ENCODE measurements at regions not wholly inside any gene's neighbourhood (a gene's known extent, or its start where the extent isn't known, plus 50 kb on each side); places are given as distances from the start of the nearest gene placed in this dataset.

GRCh38 chr7:51929818-51930217, 613.2 kb upstream of the COBL start:
- Histone ChIP-seq H2BK5ac (ENCODE audit: low read depth, low read length) (no peak overlapping the region), H3K79me2 (ENCODE audit: control insufficient read depth in 1 of 2, insufficient read depth in 2 of 2, low read length in 2 of 2) (no peaks in the 10 kb centered on the region), H3K27me3 (replicated peaks in 1 of 4; ENCODE audit: control insufficient read depth in 3 of 4, extremely low read depth in 1 of 4, insufficient read depth in 3 of 4, low read length in 3 of 4) (no peaks in the 10 kb centered on the region), H2BK20ac (ENCODE audit: low read length) (no peak overlapping the region), H4K20me1 (replicated peaks in 1 of 2; ENCODE audit: control insufficient read depth in 1 of 2, insufficient read depth in 2 of 2, low read length in 2 of 2) (no peaks in the 10 kb centered on the region), H3K56ac (replicated peaks; ENCODE audit: insufficient read length, low read depth, low read length) (no peak overlapping the region), H2BK15ac (ENCODE audit: low read length) (no peak overlapping the region), H3K4me3 (ENCODE audit: extremely low read depth in 1 of 4, insufficient read depth in 2 of 4, low read depth in 3 of 4, low read length in 4 of 4) (no peak overlapping the region), H3K23me2 (ENCODE audit: low read depth, low read length) (no peaks in the 10 kb centered on the region), H3K79me1 (ENCODE audit: low read depth, low read length) (no peaks in the 10 kb centered on the region), H2BK12ac (ENCODE audit: low read depth, low read length) (no peak overlapping the region), H3K9ac (replicated peaks in 1 of 4; ENCODE audit: extremely low read depth in 1 of 4, low read depth in 3 of 4, low read length in 3 of 4) (no peak overlapping the region), H3K27ac (ENCODE audit: low read depth, low read length) (no peak overlapping the region), H3K4me2 (ENCODE audit: insufficient read depth in 1 of 2, low read depth in 2 of 2, low read length in 2 of 2) (no peak overlapping the region), H3K36me3 (ENCODE audit: control insufficient read depth in 2 of 4, insufficient read depth in 4 of 4, low read length in 3 of 4) (no peaks in the 10 kb centered on the region), H4K91ac (replicated peaks; ENCODE audit: insufficient read length, low read length) (no peak overlapping the region), H3K4me1 (replicated peaks in 1 of 4; ENCODE audit: control insufficient read depth in 3 of 4, insufficient read depth in 4 of 4, low read length in 3 of 4) (no peaks in the 10 kb centered on the region), H2BK120ac (replicated peaks; ENCODE audit: low read depth, low read length) (no peak overlapping the region), H3K18ac (ENCODE audit: extremely low read depth, low read length) (no peak overlapping the region), H3K23ac (ENCODE audit: insufficient read length) (no peak overlapping the region), H3K9me3 (ENCODE audit: insufficient read depth in 2 of 2, low read depth in 1 of 2, low read length in 1 of 2) (no peaks in the 10 kb centered on the region), H4K5ac (ENCODE audit: insufficient read length, low read depth, low read length) (no peak overlapping the region), H3K4ac (replicated peaks; ENCODE audit: insufficient read length, low read depth, low read length) (no peak overlapping the region), H2AK5ac (ENCODE audit: low read depth, low read length) (no peak overlapping the region), H3K14ac (ENCODE audit: insufficient read length) (no peak overlapping the region), H2AFZ (ENCODE audit: low read length) (no peak overlapping the region), H4K8ac (ENCODE audit: extremely low read depth, insufficient read depth, low read length) (no peak overlapping the region)
- ChIA-PET POLR2A (ENCODE audit: partially characterized antibody) (no interaction called here), CTCF (ENCODE audit: partially characterized antibody) (no interaction called here)
- 47% methylated on average over 2 of the region's 2 CpGs; no CpG with 5 or more reads in 1 of the 2 experiments for WGBS, 2 experiments (ENCODE audit: extremely low coverage in 1 of 2, insufficient coverage in 1 of 2, insufficient read length in 1 of 2, insufficient replicate concordance in 2 of 2, low coverage in 1 of 2, low lambda C conversion rate in 2 of 2, missing lambda C conversion rate in 1 of 2)
- FAIRE-seq (no peak), DNase-seq (ENCODE audit: low read depth in 1 of 2, low spot score in 2 of 2) (no peak)
- TF ChIP-seq SP4 (IDR thresholded peaks at IDR 0.05; ENCODE audit: low read length) = no peak
- TF ChIP-seq SIX5 (IDR thresholded peaks at IDR 0.05; ENCODE audit: low read depth, low read length) = no peak
- no peak for TF ChIP-seq BACH1 (IDR thresholded peaks at IDR 0.05; ENCODE audit: low read length)
- no peak for TF ChIP-seq ASH2L (IDR thresholded peaks at IDR 0.05; ENCODE audit: low read length)
- no peak for TF ChIP-seq SRF (IDR thresholded peaks at IDR 0.05; ENCODE audit: low read depth, low read length)
- TF ChIP-seq ZNF274 (IDR thresholded peaks at IDR 0.05; ENCODE audit: borderline replicate concordance, extremely low read depth, low read length) = no peak

Measured in H1 (cell line).